GM23338 (cell line): ENCODE measurements at regions not wholly inside any gene's neighbourhood (a gene's known extent, or its start where the extent isn't known, plus 50 kb on each side); places are given as distances from the start of the nearest gene placed in this dataset.

Experiments
- ATAC-seq: fragments of 200-7000 bp; cut with Tn5 transposase; 3 replicates; pipeline ENCODE4 v1.9.1; 2020
- DNase-seq: peaks from one replicate; pipeline ENCODE4 v3.0.0-alpha.2; 2015; ENCODE audit warnings: low spot score
- H2AFZ ChIP-seq: fragments of 200-600 bp; sonication (generic); 2 replicates; pipeline ENCODE4 v1.8.0; 2016; ENCODE audit warnings: antibody characterized with exemption, mild to moderate bottlenecking, moderate library complexity
- H3F3A ChIP-seq: fragments of 200-600 bp; sonication (generic); replicated peaks from 2 replicates; pipeline ENCODE4 v1.8.0; 2017; ENCODE audit warnings: antibody characterized with exemption, mixed run types, low read depth
- H3K27ac ChIP-seq: fragments of 200-600 bp; sonication (generic); 2 replicates; pipeline ENCODE4 v1.6.1; 2016; ENCODE audit warnings: low read depth
- H3K27me3 ChIP-seq: fragments of 200-600 bp; sonication (generic); 2 replicates; pipeline ENCODE4 v1.8.0; 2016; ENCODE audit warnings: mild to moderate bottlenecking, mixed run types, moderate library complexity; ENCODE audit not compliant: insufficient read depth
- H3K36me3 ChIP-seq: fragments of 200-600 bp; sonication (generic); 2 replicates; pipeline ENCODE4 v1.8.0; 2016; ENCODE audit warnings: mild to moderate bottlenecking; ENCODE audit not compliant: insufficient read depth
- H3K4me1 ChIP-seq: fragments of 200-600 bp; sonication (generic); 2 replicates; pipeline ENCODE4 v1.8.0; 2016; ENCODE audit warnings: mild to moderate bottlenecking, moderate library complexity; ENCODE audit not compliant: insufficient read depth
- H3K4me2 ChIP-seq: fragments of 200-600 bp; sonication (generic); 2 replicates; pipeline ENCODE4 v1.7.1; 2017; ENCODE audit warnings: mixed run types
- H3K4me3 ChIP-seq: fragments of 200-600 bp; sonication (generic); 2 replicates; pipeline ENCODE4 v1.6.1; 2016; ENCODE audit warnings: mixed run types
- H3K79me2 ChIP-seq: fragments of 200-600 bp; sonication (generic); replicated peaks from 2 replicates; pipeline ENCODE4 v1.8.0; 2017; ENCODE audit warnings: mild to moderate bottlenecking; ENCODE audit not compliant: insufficient read depth
- H3K9me2 ChIP-seq: fragments of 200-600 bp; sonication (generic); 2 replicates; pipeline ENCODE4 v1.8.0; 2017; ENCODE audit not compliant: insufficient read depth
- H4K20me1 ChIP-seq: fragments of 200-600 bp; sonication (generic); replicated peaks from 2 replicates; pipeline ENCODE4 v1.8.0; 2017; ENCODE audit warnings: mild to moderate bottlenecking; ENCODE audit not compliant: insufficient read depth
- H3K27ac Mint-ChIP-seq: 2 replicates; pipeline ENCODE4 v1.8.0; 2020; ENCODE audit warnings: inconsistent platforms, mild to moderate bottlenecking, moderate library complexity, mixed read lengths
- H3K27me3 Mint-ChIP-seq: 3 replicates; pipeline ENCODE4 v1.8.0; 2022; ENCODE audit warnings: low read depth, mild to moderate bottlenecking, moderate library complexity, mixed read lengths, inconsistent platforms; ENCODE audit not compliant: insufficient read depth, poor library complexity
- H3K36me3 Mint-ChIP-seq: 3 replicates; pipeline ENCODE4 v1.8.0; 2021; ENCODE audit warnings: low read depth, mild to moderate bottlenecking, inconsistent platforms, moderate library complexity, mixed read lengths
- H3K4me1 Mint-ChIP-seq: 3 replicates; pipeline ENCODE4 v1.8.0; 2020; ENCODE audit warnings: mild to moderate bottlenecking, inconsistent platforms, mixed read lengths
- H3K4me3 Mint-ChIP-seq: 3 replicates; pipeline ENCODE4 v1.8.0; 2021; ENCODE audit warnings: moderate library complexity, mild to moderate bottlenecking, inconsistent platforms, mixed read lengths
- H3K9me3 Mint-ChIP-seq: 3 replicates; pipeline ENCODE4 v1.8.0; 2020; ENCODE audit warnings: moderate library complexity, mild to moderate bottlenecking, inconsistent platforms, mixed read lengths
- CTCF ChIP-seq, 2 experiments: fragments of 200-600 bp in 1 of 2; sonication (generic) in 1 of 2; conservative IDR thresholded peaks; 2 replicates each; pipeline versions ENCODE4 v1.5.1 to v1.6.1; 2016 to 2017; ENCODE audit warnings: antibody characterized with exemption in 2 of 2, low read depth in 2 of 2, mild to moderate bottlenecking in 2 of 2, moderate library complexity in 1 of 2
- ETS1 ChIP-seq: IDR thresholded peaks from 2 replicates; pipeline ENCODE4 v1.6.1; 2016; ENCODE audit warnings: antibody characterized with exemption
- EZH2phosphoT487 ChIP-seq: fragments of 200-600 bp; sonication (generic); IDR thresholded peaks from one replicate; pipeline ENCODE4 v1.8.1; 2018; ENCODE audit warnings: antibody characterized with exemption; ENCODE audit not compliant: unreplicated experiment
- NANOG ChIP-seq: IDR thresholded peaks from 2 replicates; pipeline ENCODE4 v1.6.1; 2016; ENCODE audit warnings: antibody characterized with exemption, borderline replicate concordance
- POLR2AphosphoS5 ChIP-seq: IDR thresholded peaks from 2 replicates; pipeline ENCODE4 v1.6.1; 2016; ENCODE audit warnings: antibody characterized with exemption, low read depth
- REST ChIP-seq: IDR thresholded peaks from one replicate; pipeline ENCODE4 v1.6.1; 2018; ENCODE audit warnings: antibody characterized with exemption; ENCODE audit not compliant: unreplicated experiment
- STAT1 ChIP-seq: IDR thresholded peaks from one replicate; pipeline ENCODE4 v1.6.1; 2016; ENCODE audit warnings: antibody characterized with exemption; ENCODE audit not compliant: unreplicated experiment
- ZNF114 ChIP-seq: fragments of 250-450 bp; sonication (Bioruptor Pico); IDR thresholded peaks from 2 replicates; pipeline ENCODE4 v1.5.0; 2020; ENCODE audit warnings: mild to moderate bottlenecking, moderate library complexity
- ZNF462 ChIP-seq: fragments of 250-450 bp; sonication (Bioruptor Pico); IDR thresholded peaks from 2 replicates; pipeline ENCODE4 v1.5.0; 2020; ENCODE audit warnings: mild to moderate bottlenecking, moderate library complexity

- no peak for TF ChIP-seq ZNF462 (CRISPR knock-in tag)
- TF ChIP-seq STAT1: no peak
Measured at GRCh38 chr9:99411479-99412115, 189.5 kb downstream of the SEC61B start (continued).

GRCh38 chr9:99412606-99413005 lies 190.5 kb downstream of the SEC61B start:
- H3K27me3 ChIP-seq: no peaks in the 10 kb centered on the region
- H3K9me2 ChIP-seq: peaks cover 15% of the 10 kb centered on the region; the same call in 1 of the 2 replicates
- H4K20me1 ChIP-seq: no peaks in the 10 kb centered on the region
- H3K4me3 ChIP-seq: no peak overlapping the region
- Mint-ChIP-seq H3K4me1 (peaks cover 13% of the 10 kb centered on the region), H3K27ac (no peak overlapping the region), H3K36me3 (no peaks in the 10 kb centered on the region), H3K4me3 (no peak overlapping the region), H3K27me3 (peaks cover 3% of the 10 kb centered on the region), H3K9me3 (no peaks in the 10 kb centered on the region)
- DNase-seq (no peak), ATAC-seq (no peak)
- H3K79me2 ChIP-seq: no peaks in the 10 kb centered on the region
- H2AFZ ChIP-seq: no peak overlapping the region
- H3K4me2 ChIP-seq: no peak overlapping the region
- TF ChIP-seq EZH2phosphoT487 (no peak), NANOG (no peak), ZNF114 (CRISPR knock-in tag) (no peak), CTCF (conservative IDR thresholded peaks at IDR 0.05; ENCODE audit: low read depth in 2 of 2) (no peak), REST (no peak), ETS1 (no peak), POLR2AphosphoS5 (no peak)
- no peaks in the 10 kb centered on the region for H3K4me1 ChIP-seq
- H3K36me3 ChIP-seq: no peaks in the 10 kb centered on the region
- no peak overlapping the region for H3K27ac ChIP-seq
- H3F3A ChIP-seq: no peaks in the 10 kb centered on the region
